Lower leg skin (tissue), 3 donors: ENCODE measurements at regions not wholly inside any gene's neighbourhood (a gene's known extent, or its start where the extent isn't known, plus 50 kb on each side); places are given as distances from the start of the nearest gene placed in this dataset.

Experiments used
- POLR2A ChIP-seq, 2 donors: fragments of 450-650 bp; IDR thresholded peaks; one replicate each; pipeline ENCODE4 v1.6.1; 2016 to 2017; ENCODE audit warnings: antibody characterized with exemption in 2 of 2, mild to moderate bottlenecking in 1 of 2, moderate library complexity in 1 of 2
- TF ChIP-seq, protein P1 (sequence below), 3 donors: fragments of 450-650 bp; IDR thresholded peaks; one replicate each; pipeline ENCODE4 v1.5.1; 2016; ENCODE audit warnings: antibody characterized with exemption in 3 of 3, mild to moderate bottlenecking in 3 of 3, moderate library complexity in 2 of 3

- TF ChIP-seq, protein P1, sequence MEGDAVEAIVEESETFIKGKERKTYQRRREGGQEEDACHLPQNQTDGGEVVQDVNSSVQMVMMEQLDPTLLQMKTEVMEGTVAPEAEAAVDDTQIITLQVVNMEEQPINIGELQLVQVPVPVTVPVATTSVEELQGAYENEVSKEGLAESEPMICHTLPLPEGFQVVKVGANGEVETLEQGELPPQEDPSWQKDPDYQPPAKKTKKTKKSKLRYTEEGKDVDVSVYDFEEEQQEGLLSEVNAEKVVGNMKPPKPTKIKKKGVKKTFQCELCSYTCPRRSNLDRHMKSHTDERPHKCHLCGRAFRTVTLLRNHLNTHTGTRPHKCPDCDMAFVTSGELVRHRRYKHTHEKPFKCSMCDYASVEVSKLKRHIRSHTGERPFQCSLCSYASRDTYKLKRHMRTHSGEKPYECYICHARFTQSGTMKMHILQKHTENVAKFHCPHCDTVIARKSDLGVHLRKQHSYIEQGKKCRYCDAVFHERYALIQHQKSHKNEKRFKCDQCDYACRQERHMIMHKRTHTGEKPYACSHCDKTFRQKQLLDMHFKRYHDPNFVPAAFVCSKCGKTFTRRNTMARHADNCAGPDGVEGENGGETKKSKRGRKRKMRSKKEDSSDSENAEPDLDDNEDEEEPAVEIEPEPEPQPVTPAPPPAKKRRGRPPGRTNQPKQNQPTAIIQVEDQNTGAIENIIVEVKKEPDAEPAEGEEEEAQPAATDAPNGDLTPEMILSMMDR (IDR thresholded peaks at IDR 0.05), result no peak
- TF ChIP-seq POLR2A (IDR thresholded peaks at IDR 0.05), result no peak
These were observed 247.2 kb upstream of the ADGRL2 start for GRCh38 chr1:81553503-81553902.
